HEK293 (cell line): ENCODE measurements at regions not wholly inside any gene's neighbourhood (a gene's known extent, or its start where the extent isn't known, plus 50 kb on each side); places are given as distances from the start of the nearest gene placed in this dataset.

Source experiments
- CTCF ChIP-seq: fragments of 450-650 bp; formaldehyde crosslinking; IDR thresholded peaks from 2 replicates; pipeline ENCODE4 v1.5.1; 2016; ENCODE audit warnings: missing biosample characterization, missing genetic modification characterization
- PATZ1 ChIP-seq: fragments of 450-650 bp; formaldehyde crosslinking; IDR thresholded peaks from 2 replicates; pipeline ENCODE4 v1.5.1; 2016; ENCODE audit warnings: missing biosample characterization, missing genetic modification characterization
- PBX3 ChIP-seq: sonication (generic); formaldehyde crosslinking; IDR thresholded peaks from 2 replicates; pipeline ENCODE4 v1.8.1; 2022; ENCODE audit warnings: mild to moderate bottlenecking, moderate library complexity, missing genetic modification reagents
- ZBTB20 ChIP-seq: fragments of 450-650 bp; formaldehyde crosslinking; IDR thresholded peaks from 2 replicates; pipeline ENCODE4 v1.5.1; 2016; ENCODE audit warnings: missing biosample characterization, missing genetic modification characterization

- no peak for TF ChIP-seq ZBTB20 (tag by site-specific recombination)
- no peak for TF ChIP-seq PBX3 (CRISPR knock-in tag)
- no peak for TF ChIP-seq CTCF (tag by site-specific recombination)
- TF ChIP-seq PATZ1 (tag by site-specific recombination) = no peak
These were observed 241.3 kb upstream of the TMEM132C start for GRCh38 chr12:128025589-128026245.
